NCI-H748 (cell line): ENCODE measurements at regions not wholly inside any gene's neighbourhood (a gene's known extent, or its start where the extent isn't known, plus 50 kb on each side); places are given as distances from the start of the nearest gene placed in this dataset.
"Not testable (repeated sequence)": the region's sequence is repeated elsewhere in the genome, so short reads cannot be mapped to it uniquely, and the experiment has no call there.

Source experiments
- DNase-seq: peaks from one replicate; lab custom pipeline; 2025; ENCODE audit not compliant: unreplicated experiment; lab: John Stamatoyannopoulos, UW

GRCh38 chr5:112026879-112027278 lies 269.9 kb upstream of the NREP start:
- DNase-seq, result not testable (repeated sequence)

GRCh38 chr5:112025757-112026156 lies 268.8 kb upstream of the NREP start:
- DNase-seq, result no peak

GRCh38 chr5:112024769-112025168 lies 267.8 kb upstream of the NREP start:
- DNase-seq, result no peak

GRCh38 chr5:112024221-112024620 lies 267.2 kb upstream of the NREP start:
- no peak for DNase-seq

GRCh38 chr5:112023766-112024165 lies 266.8 kb upstream of the NREP start:
- no peak for DNase-seq

GRCh38 chr5:112018846-112019245 lies 261.9 kb upstream of the NREP start:
- DNase-seq, result no peak

- DNase-seq, result no peak
Observed at GRCh38 chr5:112016980-112017379, 260.0 kb upstream of the NREP start.

- no peak for DNase-seq
Observed at GRCh38 chr5:112014783-112015395, 257.9 kb upstream of the NREP start.

GRCh38 chr5:112013660-112014059 lies 256.7 kb upstream of the NREP start:
- DNase-seq, result no peak

- DNase-seq, result no peak
Observed at GRCh38 chr5:112012104-112012503, 255.1 kb upstream of the NREP start.

- no peak for DNase-seq
Observed at GRCh38 chr5:112010475-112010874, 253.5 kb upstream of the NREP start.

- DNase-seq, result no peak
Observed at GRCh38 chr5:112006721-112007120, 249.7 kb upstream of the NREP start.

- no peak for DNase-seq
Observed at GRCh38 chr5:112005623-112005930, 248.6 kb upstream of the NREP start.

GRCh38 chr5:112004867-112005622 lies 248.1 kb upstream of the NREP start:
- no peak for DNase-seq

GRCh38 chr5:112002376-112002775 lies 245.4 kb upstream of the NREP start:
- no peak for DNase-seq

- no peak for DNase-seq
Observed at GRCh38 chr5:111999286-111999685, 242.3 kb upstream of the NREP start.

- no peak for DNase-seq
Observed at GRCh38 chr5:111998871-111999270, 241.9 kb upstream of the NREP start.

- no peak for DNase-seq
Observed at GRCh38 chr5:111997711-111998110, 240.7 kb upstream of the NREP start.

- DNase-seq, result no peak
Observed at GRCh38 chr5:111997308-111997707, 240.3 kb upstream of the NREP start.

GRCh38 chr5:111996574-111996973 lies 239.6 kb upstream of the NREP start:
- no peak for DNase-seq

GRCh38 chr5:111995701-111996100 lies 238.7 kb upstream of the NREP start:
- no peak for DNase-seq

- DNase-seq, result no peak
Observed at GRCh38 chr5:111993242-111993641, 236.2 kb upstream of the NREP start.

GRCh38 chr5:111984044-111984443 lies 227.1 kb upstream of the NREP start:
- DNase-seq, result no peak
